PFSK-1 (cell line): ENCODE measurements at regions not wholly inside any gene's neighbourhood (a gene's known extent, or its start where the extent isn't known, plus 50 kb on each side); places are given as distances from the start of the nearest gene placed in this dataset.

Experiments
- POLR2AphosphoS5 ChIP-seq: IDR thresholded peaks from 2 replicates; pipeline ENCODE4 v1.6.1; 2012; ENCODE audit warnings: low read depth, mild to moderate bottlenecking, control low read depth, low read length, moderate library complexity
- TF ChIP-seq, protein P1 (sequence below), 2 experiments: IDR thresholded peaks; 2 replicates each; pipeline versions ENCODE4 v1.6.1 to v1.8.0; 2011 to 2012; ENCODE audit warnings: low read depth in 2 of 2, low read length in 2 of 2, control low read depth in 1 of 2, inconsistent platforms in 1 of 2, mild to moderate bottlenecking in 1 of 2, moderate library complexity in 1 of 2; ENCODE audit not compliant: insufficient read depth in 1 of 2

DNA sequence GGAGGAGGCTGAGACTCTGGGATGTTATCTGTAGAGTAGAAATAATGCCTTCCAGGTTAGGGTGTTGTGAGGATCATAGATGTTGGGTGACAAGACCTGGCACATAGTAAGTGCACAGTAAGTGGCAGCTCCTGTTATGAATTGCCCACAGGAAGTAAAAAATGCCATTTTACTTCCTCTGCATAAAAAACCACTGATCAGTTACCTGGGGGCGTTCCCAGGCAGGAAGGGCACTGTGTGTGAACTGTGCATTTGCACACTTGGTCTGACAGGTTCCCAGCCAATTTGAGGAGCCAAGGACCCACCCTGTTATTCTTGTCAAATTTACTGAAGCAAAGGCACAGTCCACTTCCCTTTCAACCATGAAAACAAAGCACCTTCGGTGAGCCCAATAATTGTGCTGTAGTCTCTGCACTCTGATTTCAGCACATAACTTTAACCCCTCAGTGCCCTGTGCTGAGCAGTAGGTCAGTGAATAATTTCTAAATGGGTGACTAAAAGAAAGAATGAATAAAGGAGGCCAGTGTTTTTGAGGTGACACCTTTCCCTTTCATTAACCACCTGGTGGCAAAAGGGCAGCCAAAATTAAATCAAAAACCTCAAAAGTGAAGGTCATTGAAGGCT lies 85.8 kb upstream of the ARHGEF3 start:
- no peak for TF ChIP-seq POLR2AphosphoS5
- TF ChIP-seq, protein P1, sequence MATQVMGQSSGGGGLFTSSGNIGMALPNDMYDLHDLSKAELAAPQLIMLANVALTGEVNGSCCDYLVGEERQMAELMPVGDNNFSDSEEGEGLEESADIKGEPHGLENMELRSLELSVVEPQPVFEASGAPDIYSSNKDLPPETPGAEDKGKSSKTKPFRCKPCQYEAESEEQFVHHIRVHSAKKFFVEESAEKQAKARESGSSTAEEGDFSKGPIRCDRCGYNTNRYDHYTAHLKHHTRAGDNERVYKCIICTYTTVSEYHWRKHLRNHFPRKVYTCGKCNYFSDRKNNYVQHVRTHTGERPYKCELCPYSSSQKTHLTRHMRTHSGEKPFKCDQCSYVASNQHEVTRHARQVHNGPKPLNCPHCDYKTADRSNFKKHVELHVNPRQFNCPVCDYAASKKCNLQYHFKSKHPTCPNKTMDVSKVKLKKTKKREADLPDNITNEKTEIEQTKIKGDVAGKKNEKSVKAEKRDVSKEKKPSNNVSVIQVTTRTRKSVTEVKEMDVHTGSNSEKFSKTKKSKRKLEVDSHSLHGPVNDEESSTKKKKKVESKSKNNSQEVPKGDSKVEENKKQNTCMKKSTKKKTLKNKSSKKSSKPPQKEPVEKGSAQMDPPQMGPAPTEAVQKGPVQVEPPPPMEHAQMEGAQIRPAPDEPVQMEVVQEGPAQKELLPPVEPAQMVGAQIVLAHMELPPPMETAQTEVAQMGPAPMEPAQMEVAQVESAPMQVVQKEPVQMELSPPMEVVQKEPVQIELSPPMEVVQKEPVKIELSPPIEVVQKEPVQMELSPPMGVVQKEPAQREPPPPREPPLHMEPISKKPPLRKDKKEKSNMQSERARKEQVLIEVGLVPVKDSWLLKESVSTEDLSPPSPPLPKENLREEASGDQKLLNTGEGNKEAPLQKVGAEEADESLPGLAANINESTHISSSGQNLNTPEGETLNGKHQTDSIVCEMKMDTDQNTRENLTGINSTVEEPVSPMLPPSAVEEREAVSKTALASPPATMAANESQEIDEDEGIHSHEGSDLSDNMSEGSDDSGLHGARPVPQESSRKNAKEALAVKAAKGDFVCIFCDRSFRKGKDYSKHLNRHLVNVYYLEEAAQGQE (IDR thresholded peaks at IDR 0.05; ENCODE audit: insufficient read depth in 1 of 2, low read depth in 2 of 2, low read length in 2 of 2), result no peak
